HFF-Myc (cell line): ENCODE measurements at regions not wholly inside any gene's neighbourhood (a gene's known extent, or its start where the extent isn't known, plus 50 kb on each side); places are given as distances from the start of the nearest gene placed in this dataset.

Source experiments
- DNase-seq: peaks from one replicate; pipeline ENCODE4 v3.0.0-alpha.2; 2011; ENCODE audit warnings: low read depth; ENCODE audit errors: extremely low read depth
- H3K4me3 ChIP-seq: replicated peaks from 2 replicates; pipeline ENCODE4 v1.5.1; 2011; ENCODE audit warnings: low read depth, mild to moderate bottlenecking, control low read depth, low read length
- CTCF ChIP-seq: IDR thresholded peaks from 2 replicates; pipeline ENCODE4 v1.5.1; 2012; ENCODE audit warnings: mild to moderate bottlenecking, low read depth, low read length, control low read depth; ENCODE audit errors: missing control alignments

- H3K4me3 ChIP-seq, result no peak overlapping the region
- TF ChIP-seq CTCF, result no peak
- no peak for DNase-seq
Measured at GRCh38 chr9:121550041-121550440, 50.4 kb upstream of the GGTA1 start.

GRCh38 chr9:121550569-121551512 lies 51.2 kb upstream of the GGTA1 start:
- no peak for DNase-seq
- H3K4me3 ChIP-seq, result peak overlapping the region; percentile 31
- TF ChIP-seq CTCF, result peak; percentile 84

- TF ChIP-seq CTCF, result no peak
- no peak for DNase-seq
- no peak overlapping the region for H3K4me3 ChIP-seq
Measured at GRCh38 chr9:121551985-121552753, 52.5 kb upstream of the GGTA1 start.

GRCh38 chr9:121556082-121556481 lies 56.4 kb upstream of the GGTA1 start:
- TF ChIP-seq CTCF, result no peak
- no peak overlapping the region for H3K4me3 ChIP-seq
- DNase-seq, result no peak

- DNase-seq, result peak; percentile 48
- no peak for TF ChIP-seq CTCF
Measured at GRCh38 chr9:121556580-121556979, 56.9 kb upstream of the GGTA1 start.

GRCh38 chr9:121557581-121558447 lies 58.2 kb upstream of the GGTA1 start:
- no peak for TF ChIP-seq CTCF
- peak; percentile 77 for DNase-seq
- no peak overlapping the region for H3K4me3 ChIP-seq

More at GRCh38 chr9:121556580-121556979, 56.9 kb upstream of the GGTA1 start:
- H3K4me3 ChIP-seq, result no peak overlapping the region
